ENCODE measurements at regions not wholly inside any gene's neighbourhood (a gene's known extent, or its start where the extent isn't known, plus 50 kb on each side); places are given as distances from the start of the nearest gene placed in this dataset.
"Not testable (repeated sequence)": the region's sequence is repeated elsewhere in the genome, so short reads cannot be mapped to it uniquely, and the experiment has no call there.

DNA sequence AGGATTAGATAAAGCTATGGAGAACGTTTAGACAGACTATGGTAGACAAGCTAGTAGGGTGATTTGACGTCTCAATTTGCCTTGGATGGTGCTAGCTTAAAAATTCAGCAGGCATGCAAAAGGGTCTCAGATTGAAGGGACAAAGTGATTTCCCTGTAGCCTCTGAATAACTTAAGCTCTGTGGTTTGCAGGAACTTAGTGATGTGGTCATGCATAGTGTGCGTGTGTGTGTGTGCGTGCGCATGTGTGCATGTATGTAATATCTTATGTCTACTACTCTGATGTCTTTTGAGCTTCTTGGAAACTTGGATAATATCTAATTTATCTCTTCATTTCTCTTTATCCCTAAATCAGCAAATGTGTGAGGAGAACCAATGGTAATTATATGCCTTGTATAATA lies 183.6 kb upstream of the TNC start:
- no peak for DNase-seq (ENCODE audit: low read depth in 2 of 2)

DNA sequence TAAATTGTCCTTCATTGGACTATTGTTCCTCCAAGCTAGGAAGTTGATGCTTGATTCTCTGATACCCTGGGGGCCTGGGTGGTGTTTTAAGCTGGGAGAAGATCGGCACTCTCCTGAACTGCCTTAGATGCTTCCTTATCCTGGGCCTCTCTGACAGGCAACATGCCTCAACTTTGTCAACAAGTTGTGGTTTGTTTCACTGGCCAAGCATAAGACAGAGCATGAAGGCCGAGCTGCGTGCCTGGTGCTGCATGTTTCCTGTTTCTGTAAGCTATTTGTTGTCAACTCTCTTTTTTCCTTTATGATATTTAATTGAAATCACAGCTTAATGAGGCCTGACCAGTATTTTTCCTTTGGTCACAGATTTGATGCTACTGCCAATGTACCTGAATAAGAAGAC lies 187.6 kb upstream of the TNC start:
- DNase-seq (ENCODE audit: low read depth in 2 of 2): no peak

DNA sequence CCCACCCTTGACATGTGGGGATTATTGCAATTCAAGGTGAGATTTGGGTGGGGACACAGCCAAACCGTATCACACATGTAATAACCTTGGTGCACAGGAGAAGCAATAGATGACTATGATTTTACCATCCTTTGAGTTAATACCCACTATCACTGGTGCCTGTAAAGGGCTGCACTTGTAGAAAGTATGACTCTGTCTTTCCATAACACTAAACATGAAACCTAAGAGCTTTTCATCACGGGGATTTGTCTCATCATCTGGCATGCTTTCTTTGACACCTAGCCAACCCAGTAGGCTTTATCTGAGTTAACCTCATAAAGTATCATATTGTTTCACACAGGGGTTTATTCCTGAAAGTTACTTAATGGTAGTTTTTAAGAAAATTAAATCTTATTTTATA lies 188.9 kb upstream of the TNC start:
- no peak for DNase-seq (ENCODE audit: low read depth in 2 of 2)

DNA sequence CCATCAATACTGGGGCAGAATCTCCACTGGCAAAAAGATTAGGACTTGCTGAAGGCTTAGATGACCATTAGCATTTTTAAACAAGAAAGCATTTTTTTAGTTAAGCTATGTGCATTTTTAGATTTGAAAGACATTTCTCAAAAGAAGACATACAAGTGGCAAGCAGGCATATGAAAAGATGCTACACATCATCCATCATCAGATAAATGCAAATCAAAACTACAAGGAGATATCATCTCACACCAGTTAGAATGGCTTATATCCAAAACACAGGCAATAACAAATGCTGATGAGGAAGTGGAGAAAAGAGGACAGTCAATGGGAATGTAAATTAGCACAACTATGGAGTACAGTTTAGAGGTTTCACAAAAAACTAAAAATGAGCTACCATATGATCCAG lies 195.6 kb upstream of the TNC start:
- no peak for DNase-seq (ENCODE audit: low read depth in 2 of 2)

DNA sequence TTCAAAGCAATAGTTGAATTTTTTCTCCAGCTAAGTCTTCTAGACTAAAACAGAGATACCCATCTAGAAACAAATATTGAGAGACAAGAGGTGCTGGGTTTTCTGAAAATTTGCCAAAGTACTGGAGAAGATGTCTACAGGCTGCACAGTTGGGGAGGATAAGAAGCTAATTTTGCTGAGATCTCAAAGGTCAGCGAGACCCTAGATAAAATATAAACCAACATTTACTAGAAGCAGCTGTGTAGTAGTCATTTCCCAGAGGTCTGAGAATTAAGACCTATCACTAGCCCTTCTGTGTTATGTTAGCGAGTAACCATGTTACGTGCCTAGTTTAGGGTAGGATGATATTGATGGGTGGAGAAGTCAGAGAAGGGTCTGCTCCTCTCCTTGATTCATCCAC lies 208.5 kb upstream of the TNC start:
- DNase-seq (ENCODE audit: low read depth in 2 of 2): no peak

DNA sequence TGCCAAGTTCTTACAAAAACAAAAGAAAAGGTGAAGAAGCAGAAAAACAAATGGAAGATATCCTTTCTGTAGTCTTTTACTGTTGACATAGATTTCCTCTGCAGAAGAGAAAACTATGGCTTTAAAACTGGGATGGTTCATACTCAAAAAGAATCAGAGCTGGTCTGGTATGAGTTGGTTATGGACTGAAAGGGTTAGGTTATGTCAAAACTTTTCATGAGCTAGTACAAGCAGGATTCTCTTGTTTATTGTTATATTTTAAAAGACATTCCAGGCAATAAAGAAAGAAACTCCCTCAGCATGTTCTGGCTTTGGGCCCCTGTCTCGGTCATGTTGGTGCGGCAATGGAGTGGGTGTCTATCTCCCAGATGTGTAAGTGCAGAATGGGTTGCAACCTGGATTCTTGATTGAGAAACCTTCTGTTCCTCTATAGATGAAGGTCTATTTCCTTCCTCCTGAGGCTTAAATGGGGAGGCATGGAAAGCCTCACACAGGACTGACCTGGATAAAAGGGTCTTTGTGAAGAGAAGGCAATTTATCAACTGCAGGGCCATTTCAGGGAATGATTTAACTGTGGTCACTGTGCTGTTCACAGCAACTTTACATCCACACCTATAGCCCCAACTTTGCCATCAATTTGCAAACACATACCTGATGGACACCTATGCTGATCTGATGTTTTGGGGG lies 209.6 kb upstream of the TNC start:
- no peak for DNase-seq (ENCODE audit: low read depth in 2 of 2)

DNA sequence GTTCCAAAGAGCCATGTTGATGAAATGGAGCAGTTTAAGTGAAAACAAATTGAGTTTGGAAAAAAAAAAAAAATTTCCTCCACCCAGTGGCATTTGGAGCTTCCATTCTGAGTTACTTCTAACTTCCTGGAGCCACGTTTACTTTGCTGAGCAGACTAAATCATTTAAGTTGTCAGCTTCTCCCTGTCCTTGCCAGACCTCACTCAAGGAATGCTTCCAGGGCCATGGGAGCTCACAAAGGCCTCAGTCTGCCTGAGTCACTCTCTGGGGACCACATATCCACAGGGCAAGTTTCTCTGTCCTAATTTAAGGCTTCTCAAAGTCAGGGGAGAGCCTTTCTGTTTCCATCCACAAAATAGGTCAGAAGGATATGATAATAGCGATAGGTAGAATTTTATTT lies 210.3 kb upstream of the TNC start:
- no peak for DNase-seq (ENCODE audit: low read depth in 2 of 2)

DNA sequence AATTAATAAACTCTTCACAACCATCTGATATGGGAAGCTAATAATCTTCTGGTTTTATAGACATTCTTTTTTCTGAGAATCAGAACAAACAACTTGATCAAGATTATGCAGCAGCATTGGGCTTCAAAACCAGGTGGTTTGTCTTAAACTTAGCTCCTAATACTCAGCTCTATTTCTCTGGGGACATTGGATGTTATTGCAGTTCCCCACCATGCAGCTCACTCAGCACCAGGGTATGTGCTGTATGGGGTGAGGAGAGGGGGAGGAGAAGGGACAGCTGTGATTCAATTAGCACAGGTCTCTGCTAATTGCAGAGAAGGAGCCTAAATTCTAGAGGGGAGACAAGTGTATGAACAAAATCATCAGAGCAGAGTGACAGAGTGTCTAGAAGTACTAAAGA lies 210.7 kb upstream of the TNC start:
- DNase-seq (ENCODE audit: low read depth in 2 of 2): no peak

DNA sequence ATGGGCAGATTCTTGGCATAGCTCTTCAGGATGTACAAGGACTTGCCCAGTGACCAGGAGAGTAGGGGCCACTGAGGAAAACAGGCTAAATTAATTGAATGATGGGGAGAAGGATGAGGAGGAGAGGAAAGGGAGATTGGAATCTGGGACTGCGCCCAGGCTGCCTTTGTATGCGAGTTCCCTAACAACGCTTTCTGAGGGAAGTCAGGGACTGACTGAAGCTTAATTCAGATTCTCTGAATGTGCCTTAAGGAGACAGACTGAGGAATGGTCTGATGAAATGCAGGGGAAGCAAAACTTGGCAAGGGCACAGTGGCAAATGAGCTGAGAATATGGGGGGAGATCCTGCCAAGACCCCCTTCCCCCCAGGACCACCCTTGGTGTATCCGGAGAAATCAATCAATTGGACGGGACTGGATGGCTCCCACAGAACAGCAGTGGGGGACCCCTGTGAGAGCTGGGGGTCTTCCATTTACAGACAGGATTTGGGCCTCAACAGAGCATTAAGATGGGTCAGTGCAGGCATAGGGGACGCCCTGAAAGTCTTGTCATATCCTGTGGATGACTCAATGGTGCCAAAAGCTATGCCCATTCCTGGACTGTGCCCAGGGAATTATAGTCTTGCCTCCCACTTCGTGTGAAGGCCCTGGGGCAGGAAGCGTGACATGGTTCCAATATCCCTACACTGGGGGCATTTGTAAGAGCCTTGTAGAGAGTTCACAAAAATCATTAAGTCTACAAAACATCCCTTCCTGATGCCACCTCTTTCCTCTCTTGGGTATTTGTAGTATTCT lies 215.5 kb upstream of the TNC start:
- no peak for DNase-seq (ENCODE audit: low read depth in 2 of 2)

DNA sequence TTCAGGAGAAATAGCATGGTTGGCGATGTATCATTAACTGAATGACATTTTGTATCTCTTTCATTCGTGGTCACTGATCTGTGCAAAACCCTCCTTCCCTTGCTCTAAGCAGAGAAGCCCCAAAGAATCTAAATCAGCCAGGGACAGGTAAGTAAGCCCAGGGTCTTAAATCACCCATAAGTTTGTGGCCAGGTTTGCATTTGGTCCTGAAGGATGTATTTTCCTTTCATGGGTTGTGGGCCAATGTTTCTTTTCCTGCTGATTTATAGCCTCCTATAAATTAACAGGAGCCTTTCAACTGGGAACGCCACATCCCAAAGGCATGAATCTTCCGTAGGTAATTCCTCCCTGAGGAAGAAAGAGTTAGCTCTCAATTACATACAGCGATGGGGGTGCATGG lies 217.5 kb upstream of the TNC start:
- DNase-seq (ENCODE audit: low read depth in 2 of 2): no peak

DNA sequence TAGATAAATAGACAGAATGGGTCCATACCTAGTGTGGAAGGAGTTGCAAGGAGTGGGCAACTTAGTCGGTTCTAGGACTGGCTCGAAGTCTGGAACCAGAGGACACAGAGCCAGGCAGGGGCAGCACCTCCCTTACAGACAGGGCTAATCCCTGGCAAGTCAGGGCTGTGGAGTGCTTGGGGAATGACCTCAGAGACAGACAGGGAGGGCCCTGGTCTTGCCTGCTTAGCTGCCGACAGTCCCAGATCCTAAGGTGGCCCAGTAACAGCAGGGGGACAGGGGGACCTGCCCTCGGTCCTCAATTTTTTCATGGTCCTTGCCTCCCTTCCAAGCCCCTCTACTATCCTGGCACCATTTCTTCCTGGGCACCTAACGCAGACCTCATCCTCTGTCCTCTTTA lies 222.4 kb upstream of the TNC start:
- DNase-seq (ENCODE audit: low read depth in 2 of 2): no peak

DNA sequence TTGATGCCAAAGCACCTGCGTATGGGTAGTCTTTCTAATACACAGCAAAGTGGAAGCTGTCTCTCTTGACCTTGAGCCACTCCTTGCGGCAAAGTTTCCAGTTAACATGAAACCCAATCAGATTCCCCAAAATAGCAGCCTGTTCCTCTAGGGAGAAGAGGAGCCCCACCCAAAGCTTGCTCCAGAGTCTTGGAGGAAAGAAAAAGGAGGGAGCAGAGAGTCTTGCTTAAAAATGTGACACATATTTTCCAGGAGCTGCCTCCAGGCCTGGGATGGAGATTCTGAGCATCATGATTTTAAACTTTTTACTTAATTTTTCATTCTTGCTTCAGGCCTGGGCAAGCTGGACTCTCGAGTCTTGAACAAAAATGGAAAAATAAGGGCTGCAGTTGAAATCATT lies 223.5 kb upstream of the TNC start:
- no peak for DNase-seq (ENCODE audit: low read depth in 2 of 2)

DNA sequence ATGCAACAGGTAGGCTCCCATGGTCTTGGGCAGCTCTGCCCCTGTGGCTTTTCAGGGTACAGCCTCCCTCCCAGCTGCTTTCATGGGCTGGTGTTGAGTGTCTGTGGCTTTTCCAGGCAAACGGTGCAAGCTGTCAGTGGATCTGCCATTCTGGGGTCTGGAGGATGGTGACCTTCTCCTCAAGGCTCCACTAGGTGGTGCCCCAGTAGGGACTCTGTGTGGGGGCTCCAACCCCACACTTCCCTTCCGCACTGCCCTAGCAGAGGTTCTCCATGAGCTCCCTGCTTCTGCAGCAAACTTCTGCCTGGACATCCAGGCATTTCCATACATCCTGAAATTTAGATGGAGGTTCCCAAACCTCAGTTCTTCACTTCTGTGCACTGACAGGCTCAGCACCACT lies 229.8 kb upstream of the TNC start:
- not testable (repeated sequence) for DNase-seq (ENCODE audit: low read depth in 2 of 2)

DNA sequence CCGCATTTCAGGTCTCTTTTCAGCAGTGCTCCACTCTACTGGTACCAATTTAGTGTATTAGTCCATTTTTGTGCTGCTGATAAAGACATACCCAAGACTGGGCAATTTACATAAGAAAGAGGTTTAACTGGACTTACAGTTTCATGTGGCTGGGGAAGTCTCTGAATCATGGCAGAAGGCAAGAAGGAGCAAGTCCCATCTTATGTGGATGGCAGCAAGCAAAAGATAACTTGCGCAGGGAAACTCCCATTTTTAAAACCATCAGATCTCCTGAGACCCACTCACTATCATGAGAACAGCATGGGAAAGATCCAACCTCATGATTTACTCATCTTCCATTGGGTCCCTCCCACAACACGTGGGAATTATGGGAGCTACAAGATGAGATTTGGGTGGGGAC lies 231.0 kb upstream of the TNC start:
- DNase-seq (ENCODE audit: low read depth in 2 of 2): not testable (repeated sequence)

DNA sequence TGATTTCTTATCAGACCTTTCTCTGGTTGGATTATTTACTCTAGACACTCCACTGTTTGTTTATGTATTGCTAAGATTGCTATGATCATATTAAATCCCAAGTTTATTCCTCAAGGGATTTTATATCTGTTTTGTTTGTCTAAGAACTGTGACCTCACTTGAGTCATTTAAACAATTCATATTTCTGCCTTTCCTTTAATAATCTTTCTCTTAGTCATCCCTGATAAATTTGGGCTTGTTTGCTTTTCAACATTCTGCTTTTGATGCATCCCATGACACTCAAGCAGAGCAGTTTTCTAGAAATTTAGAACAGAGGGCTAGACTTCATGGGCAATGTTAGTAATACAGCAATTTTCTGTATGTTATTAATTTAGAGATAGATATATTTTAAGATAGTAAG lies 231.6 kb upstream of the TNC start:
- no peak for DNase-seq (ENCODE audit: low read depth in 2 of 2)

DNA sequence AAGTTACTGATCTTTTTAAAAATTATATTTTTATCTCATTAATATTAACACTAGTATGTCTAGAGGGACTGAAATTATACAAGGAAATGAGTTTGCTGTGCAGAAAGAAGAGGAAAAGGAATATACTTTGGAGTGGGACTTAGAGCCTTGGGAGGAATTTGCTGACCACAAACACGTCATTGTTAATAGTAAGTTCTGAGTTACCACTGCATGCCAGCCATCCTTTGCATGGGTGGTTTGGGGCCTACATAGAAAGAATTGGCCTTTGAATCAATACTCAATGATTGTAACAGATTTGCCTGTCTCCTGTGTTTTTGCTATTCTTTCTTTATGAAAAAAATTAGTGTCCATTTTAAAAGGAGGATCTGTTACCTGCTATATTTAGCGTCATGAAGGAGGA lies 232.6 kb upstream of the TNC start:
- DNase-seq (ENCODE audit: low read depth in 2 of 2): no peak

DNA sequence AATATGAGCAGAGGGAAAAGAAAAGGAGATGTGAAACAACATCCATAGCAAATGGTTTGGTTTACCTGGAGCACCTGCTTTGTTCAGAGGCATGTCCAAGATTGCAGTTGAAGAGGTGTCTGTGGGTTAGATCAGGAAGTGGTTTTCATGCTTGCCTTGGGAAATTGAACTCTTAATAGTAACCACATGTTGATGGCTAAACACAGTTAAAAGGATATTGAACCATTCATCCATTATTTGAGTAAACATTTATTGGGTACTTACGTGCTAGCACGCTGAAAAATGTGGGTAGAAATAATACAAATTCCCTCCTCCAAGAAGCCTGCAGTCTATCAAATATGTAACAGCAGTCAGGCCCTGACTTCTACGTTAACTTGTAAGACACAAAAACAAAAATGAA lies 235.7 kb upstream of the TNC start:
- no peak for DNase-seq (ENCODE audit: low read depth in 2 of 2)

DNA sequence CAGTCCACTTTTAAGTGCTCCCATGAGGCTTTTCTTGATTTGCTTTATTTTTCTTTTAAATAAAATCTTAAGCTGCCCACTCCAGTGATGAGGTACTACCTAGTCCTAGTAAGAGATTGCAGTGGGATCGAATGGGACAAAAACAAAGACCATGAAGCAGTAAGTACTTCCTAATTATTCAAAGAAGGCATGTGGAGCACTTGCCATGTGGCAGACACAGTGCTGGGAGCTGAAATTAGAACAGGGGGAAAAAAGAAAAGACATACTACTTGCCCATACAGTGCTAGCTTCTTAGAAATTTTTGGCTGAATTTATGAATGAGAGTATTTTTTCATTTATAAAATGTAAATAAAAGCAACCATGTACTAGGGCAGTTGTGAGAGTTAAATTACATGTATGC lies 239.9 kb upstream of the TNC start:
- no peak for DNase-seq (ENCODE audit: low read depth in 2 of 2)

DNA sequence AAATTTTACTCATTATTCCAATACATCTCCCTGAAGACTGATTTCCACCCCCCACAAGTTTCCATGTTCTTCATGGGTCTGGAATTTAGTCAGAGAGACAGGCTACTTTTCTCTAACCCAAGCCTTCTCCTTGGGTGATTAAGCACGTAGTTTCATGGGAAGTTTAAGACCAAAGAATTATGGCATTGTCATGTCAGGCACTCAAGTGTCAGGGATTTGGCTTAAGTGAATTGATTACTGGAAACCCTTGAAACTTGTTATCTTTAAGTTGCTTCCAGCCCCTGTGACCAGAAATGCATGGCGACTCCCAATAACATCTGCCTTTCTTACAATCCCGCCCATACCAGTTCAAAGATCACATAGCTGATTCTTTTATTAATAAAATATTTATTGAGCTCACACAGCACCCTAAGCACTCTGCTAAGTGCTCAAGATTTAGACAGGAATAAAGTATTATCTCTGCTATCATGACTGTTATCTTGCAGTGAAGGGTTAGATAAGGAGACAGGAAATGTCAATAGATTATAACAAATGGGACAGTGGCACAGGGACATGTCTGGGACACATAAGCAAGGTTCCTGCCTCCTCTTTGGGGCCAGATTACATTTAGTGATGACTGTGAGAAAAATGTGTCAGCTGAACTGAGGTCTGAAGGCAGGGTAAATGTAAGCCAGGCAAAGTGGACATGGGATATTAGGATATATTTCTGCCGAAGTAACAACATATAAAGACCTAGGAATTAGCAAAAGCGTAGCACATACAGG lies 241.2 kb upstream of the TNC start:
- no peak for DNase-seq (ENCODE audit: low read depth in 2 of 2)

DNA sequence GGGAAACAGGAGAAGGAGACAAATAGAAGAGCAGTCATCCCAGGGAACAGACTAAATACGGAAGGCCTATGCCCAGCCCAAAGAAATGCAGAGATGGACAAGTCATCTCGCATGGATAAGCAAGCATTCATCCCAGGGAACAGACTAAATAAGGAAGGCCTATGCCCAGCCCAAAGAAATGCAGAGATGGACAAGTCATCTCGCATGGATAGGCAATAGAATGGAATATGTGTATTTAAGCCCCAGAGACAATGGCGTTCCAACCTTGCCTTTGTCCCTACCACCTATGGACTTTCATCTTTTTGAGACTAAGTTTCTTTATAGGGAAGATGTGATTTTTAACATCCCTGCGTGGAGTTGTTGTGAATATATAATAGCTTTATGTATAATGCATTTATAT lies 242.2 kb upstream of the TNC start:
- no peak for DNase-seq (ENCODE audit: low read depth in 2 of 2)

DNA sequence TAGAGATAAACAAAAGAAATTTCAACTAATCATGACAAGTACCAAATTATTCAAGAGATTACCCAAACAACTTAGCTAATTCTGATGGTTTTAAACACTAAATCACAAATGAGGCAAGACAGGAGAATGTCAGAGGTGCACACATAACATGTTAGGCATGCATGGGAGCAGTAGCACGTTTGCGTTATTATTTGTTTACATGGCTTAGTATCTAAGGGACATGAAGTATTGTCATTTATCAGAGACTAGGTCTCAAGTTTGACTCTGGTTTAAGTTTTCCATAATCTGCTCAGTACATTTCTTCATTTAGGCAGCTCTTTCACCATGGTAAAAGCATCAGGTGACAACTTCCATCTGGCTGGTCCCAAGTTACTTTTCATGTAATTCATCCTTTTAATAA lies 244.1 kb upstream of the TNC start:
- DNase-seq (ENCODE audit: low read depth in 2 of 2): no peak

DNA sequence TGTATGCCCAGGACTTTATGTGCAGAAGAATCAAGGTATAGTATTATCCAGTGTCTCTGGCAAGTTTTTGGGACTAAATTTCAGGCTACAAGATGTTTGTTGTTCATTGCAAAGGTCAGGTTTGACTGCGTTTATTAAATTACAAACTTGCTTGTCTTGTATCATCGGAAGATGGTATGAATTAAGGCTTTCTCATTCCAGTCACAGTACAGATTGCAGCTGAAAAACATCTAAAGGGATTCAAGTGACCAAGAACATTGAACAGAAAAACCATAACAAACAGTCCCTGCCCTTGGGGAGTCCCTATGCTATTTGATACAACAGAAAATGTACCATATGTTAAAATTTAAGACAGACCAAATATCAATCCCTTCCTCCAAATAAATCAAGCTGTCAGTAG lies 244.7 kb upstream of the TNC start:
- no peak for DNase-seq (ENCODE audit: low read depth in 2 of 2)

DNA sequence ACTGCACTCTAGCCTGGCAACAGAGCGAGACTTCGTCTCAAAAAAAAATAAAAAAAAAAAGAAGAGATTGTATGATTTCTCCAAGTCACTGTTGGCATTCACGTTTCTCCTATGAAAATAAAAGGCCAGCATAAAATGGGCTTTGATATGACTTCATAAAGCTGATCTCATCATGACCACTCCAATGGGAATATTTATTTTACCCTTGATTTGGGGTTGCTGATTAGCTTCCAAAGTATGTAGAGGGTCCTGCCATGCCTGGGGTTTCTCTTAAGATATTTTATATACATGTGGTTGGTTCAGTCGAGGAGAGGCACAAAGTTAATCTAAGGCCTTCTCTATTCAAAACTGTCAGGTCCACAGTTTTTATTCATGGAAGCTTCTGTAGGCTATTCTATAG lies 247.0 kb upstream of the TNC start:
- DNase-seq (ENCODE audit: low read depth in 2 of 2): no peak
